A673 (cell line): ENCODE measurements at regions not wholly inside any gene's neighbourhood (a gene's known extent, or its start where the extent isn't known, plus 50 kb on each side); places are given as distances from the start of the nearest gene placed in this dataset.

ENCODE experiments used
- BruUV-seq: library from RNA; stranded (reverse); fragments of 400-500 nt; replicated peaks from 2 replicates; lab custom pipeline; 2021; lab: Mats Ljungman, UMichigan
- CTCF ChIA-PET: fragments of 300-600 bp; sonication (Branson Sonifier 250); formaldehyde crosslinking; loops from one replicate; lab custom pipeline; 2022; ENCODE audit warnings: antibody characterized with exemption; lab: Charles Lee
- POLR2A ChIA-PET: fragments of 300-600 bp; sonication (Branson Sonifier 250); formaldehyde crosslinking; loops from one replicate; lab custom pipeline; 2022; ENCODE audit warnings: antibody characterized with exemption; ENCODE audit not compliant: low non-redundant PET; lab: Charles Lee
- DNase-seq: peaks from one replicate; pipeline ENCODE4 v3.0.0-alpha.2; 2015; ENCODE audit warnings: low spot score
- H3K27ac ChIP-seq: fragments of 200-600 bp; sonication (generic); 2 replicates; pipeline ENCODE4 v1.5.1; 2016; ENCODE audit warnings: mixed run types, low read depth, mild to moderate bottlenecking, mixed read lengths, antibody characterized with exemption, low read length; ENCODE audit not compliant: poor library complexity, severe bottlenecking
- H3K27me3 ChIP-seq: fragments of 200-600 bp; sonication (generic); replicated peaks from 2 replicates; pipeline ENCODE4 v1.6.1; 2017; ENCODE audit warnings: mixed run types, low read depth, mild to moderate bottlenecking, mixed read lengths, antibody characterized with exemption, low read length; ENCODE audit not compliant: insufficient read depth, poor library complexity
- H3K36me3 ChIP-seq: fragments of 200-600 bp; sonication (generic); 2 replicates; pipeline ENCODE4 v1.6.1; 2016; ENCODE audit warnings: mixed run types, mild to moderate bottlenecking, mixed read lengths, antibody characterized with exemption, low read length; ENCODE audit not compliant: insufficient read depth, poor library complexity, severe bottlenecking
- H3K4me1 ChIP-seq: fragments of 200-600 bp; sonication (generic); 2 replicates; pipeline ENCODE4 v1.6.1; 2017; ENCODE audit warnings: mixed run types, mild to moderate bottlenecking, mixed read lengths, antibody characterized with exemption, low read length; ENCODE audit not compliant: insufficient read depth, poor library complexity, severe bottlenecking
- H3K4me3 ChIP-seq: fragments of 200-600 bp; sonication (generic); 2 replicates; pipeline ENCODE4 v1.5.1; 2016; ENCODE audit warnings: low read depth, mixed run types, mild to moderate bottlenecking, mixed read lengths, low read length; ENCODE audit not compliant: poor library complexity, severe bottlenecking
- H3K9me3 ChIP-seq: fragments of 200-600 bp; sonication (generic); 2 replicates; pipeline ENCODE4 v1.6.1; 2016; ENCODE audit warnings: mixed run types, low read depth, mild to moderate bottlenecking, mixed read lengths, antibody characterized with exemption, low read length; ENCODE audit not compliant: poor library complexity, severe bottlenecking
- CTCF ChIP-seq: fragments of 300-800, 200-600 bp; sonication (generic); conservative IDR thresholded peaks from 2 replicates; pipeline ENCODE4 v1.5.1; 2017; ENCODE audit warnings: low read depth, mild to moderate bottlenecking, antibody characterized with exemption, low read length, moderate library complexity, mixed read lengths
- EZH2 ChIP-seq: fragments of 200-600 bp; sonication (generic); IDR thresholded peaks from 2 replicates; pipeline ENCODE4 v1.6.1; 2017; ENCODE audit warnings: borderline replicate concordance, low read depth, mild to moderate bottlenecking, mixed read lengths, antibody characterized with exemption, low read length; ENCODE audit not compliant: poor library complexity, severe bottlenecking
- intact Hi-C: fragments of 100-400 bp; cut with micrococcal nuclease; formaldehyde crosslinking; loops from one replicate; pipeline ENCODE4 v1.10.0; 2022; ENCODE audit not compliant: unreplicated experiment

GRCh38 chr14:89085231-89085731, 260.8 kb downstream of the TTC8 start:
- intact Hi-C loops = no loop called here
- no TSS peak for BruUV-seq

GRCh38 chr14:89085737-89086382, 261.4 kb downstream of the TTC8 start:
- no peak for TF ChIP-seq EZH2
- TF ChIP-seq CTCF = no peak
- intact Hi-C loops = no loop called here
- ChIA-PET POLR2A (no interaction called here), CTCF (no interaction called here)
- no peaks in the 10 kb centered on the region for H3K27me3 ChIP-seq
- H3K27ac ChIP-seq = no peak overlapping the region
- H3K9me3 ChIP-seq = no peaks in the 10 kb centered on the region
- no peaks in the 10 kb centered on the region for H3K4me1 ChIP-seq
- no TSS peak for BruUV-seq
- H3K4me3 ChIP-seq = no peak overlapping the region
- H3K36me3 ChIP-seq = no peaks in the 10 kb centered on the region
- DNase-seq = no peak

More at GRCh38 chr14:89085231-89085731, 260.8 kb downstream of the TTC8 start:
- no peak for DNase-seq
- no peak overlapping the region for H3K4me3 ChIP-seq
- ChIA-PET POLR2A (no interaction called here), CTCF (no interaction called here)
- no peaks in the 10 kb centered on the region for H3K36me3 ChIP-seq
- no peaks in the 10 kb centered on the region for H3K4me1 ChIP-seq
- no peaks in the 10 kb centered on the region for H3K9me3 ChIP-seq
- TF ChIP-seq EZH2 (no peak), CTCF (no peak)
- H3K27ac ChIP-seq = no peak overlapping the region
- H3K27me3 ChIP-seq = no peaks in the 10 kb centered on the region

GRCh38 chr14:89088530-89088929, 264.1 kb downstream of the TTC8 start:
- Histone ChIP-seq H3K4me3 (no peak overlapping the region), H3K9me3 (no peaks in the 10 kb centered on the region), H3K27ac (no peak overlapping the region), H3K4me1 (no peaks in the 10 kb centered on the region), H3K36me3 (no peaks in the 10 kb centered on the region), H3K27me3 (no peaks in the 10 kb centered on the region)
- no peak for DNase-seq
- TF ChIP-seq EZH2 (no peak), CTCF (no peak)
- intact Hi-C loops = no loop called here
- no TSS peak for BruUV-seq
- CTCF ChIA-PET = no interaction called here
- POLR2A ChIA-PET = no interaction called here
